NCI-H345 treated with DMSO at 0.1 percent for 48 hours (cell line): ENCODE measurements at regions not wholly inside any gene's neighbourhood (a gene's known extent, or its start where the extent isn't known, plus 50 kb on each side); places are given as distances from the start of the nearest gene placed in this dataset.
A peak's percentile ranks its signal among the peaks of the same experiment; 100 is the strongest.
"Not testable (repeated sequence)": the region's sequence is repeated elsewhere in the genome, so short reads cannot be mapped to it uniquely, and the experiment has no call there.

Source experiments
- DNase-seq: peaks from one replicate; lab custom pipeline; 2025; ENCODE audit not compliant: unreplicated experiment; lab: John Stamatoyannopoulos, UW

DNA sequence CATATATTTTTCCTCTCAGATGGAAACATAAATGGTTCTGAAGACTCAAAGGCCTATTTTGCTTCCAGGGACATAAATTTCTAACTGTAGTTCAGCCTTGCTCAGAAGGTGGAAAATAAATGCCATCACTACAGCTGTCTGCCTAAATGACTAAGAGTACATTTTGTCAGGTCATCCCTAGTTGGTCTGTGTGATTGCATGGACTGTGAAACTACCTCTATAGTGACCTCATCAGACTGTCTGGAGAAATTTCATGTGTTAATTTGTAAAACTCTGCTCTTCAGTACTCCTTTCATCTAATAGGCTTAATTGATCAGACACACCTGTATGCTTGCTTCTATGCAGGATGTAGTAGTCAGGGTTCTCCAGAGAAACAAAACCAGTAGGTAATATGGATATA is 886.9 kb downstream of the AMY1C start:
- no peak for DNase-seq

DNA sequence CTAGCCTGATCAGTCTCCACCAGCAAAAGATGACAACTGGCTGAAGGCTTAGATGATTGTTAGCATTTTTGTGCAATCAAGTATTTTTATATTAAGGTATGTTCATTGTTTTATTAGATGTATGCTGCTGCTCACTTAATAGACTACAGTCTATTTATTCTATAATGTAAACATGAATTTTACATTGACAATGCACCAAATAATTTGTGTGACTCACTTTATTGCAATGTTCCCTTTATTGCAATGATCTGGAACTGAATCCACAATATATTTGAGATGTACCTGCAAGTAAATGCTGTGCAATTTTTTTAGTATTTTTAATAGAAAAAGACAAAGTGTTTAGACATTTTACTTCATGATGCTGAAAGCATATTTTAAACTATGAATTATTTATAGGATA is 896.5 kb downstream of the AMY1C start:
- no peak for DNase-seq

DNA sequence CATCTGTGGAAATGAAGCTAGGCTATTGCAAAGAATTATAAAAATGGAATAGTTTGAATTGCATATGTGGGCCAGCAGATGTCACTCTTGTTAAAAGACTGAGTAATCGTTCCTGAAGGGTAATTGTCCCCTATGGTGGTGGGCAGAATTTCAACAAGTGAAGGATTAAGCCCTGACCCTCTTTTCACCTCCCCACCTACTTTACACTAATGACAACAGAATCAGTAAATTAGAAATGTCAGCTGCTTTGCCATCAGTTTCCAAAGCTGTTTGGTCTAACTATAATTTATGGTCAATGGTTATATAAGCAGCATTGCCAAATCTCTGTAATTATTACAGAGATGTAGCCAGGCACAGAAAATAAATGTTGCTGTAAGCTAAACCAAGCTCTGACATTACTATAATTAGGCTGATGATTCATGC is 898.6 kb downstream of the AMY1C start:
- DNase-seq, result peak; percentile 60

- DNase-seq, result not testable (repeated sequence)
These were observed 914.7 kb downstream of the AMY1C start for GRCh38 chr1:104664374-104664773.

- DNase-seq, result no peak
These were observed 915.6 kb downstream of the AMY1C start for GRCh38 chr1:104665300-104665699.

DNA sequence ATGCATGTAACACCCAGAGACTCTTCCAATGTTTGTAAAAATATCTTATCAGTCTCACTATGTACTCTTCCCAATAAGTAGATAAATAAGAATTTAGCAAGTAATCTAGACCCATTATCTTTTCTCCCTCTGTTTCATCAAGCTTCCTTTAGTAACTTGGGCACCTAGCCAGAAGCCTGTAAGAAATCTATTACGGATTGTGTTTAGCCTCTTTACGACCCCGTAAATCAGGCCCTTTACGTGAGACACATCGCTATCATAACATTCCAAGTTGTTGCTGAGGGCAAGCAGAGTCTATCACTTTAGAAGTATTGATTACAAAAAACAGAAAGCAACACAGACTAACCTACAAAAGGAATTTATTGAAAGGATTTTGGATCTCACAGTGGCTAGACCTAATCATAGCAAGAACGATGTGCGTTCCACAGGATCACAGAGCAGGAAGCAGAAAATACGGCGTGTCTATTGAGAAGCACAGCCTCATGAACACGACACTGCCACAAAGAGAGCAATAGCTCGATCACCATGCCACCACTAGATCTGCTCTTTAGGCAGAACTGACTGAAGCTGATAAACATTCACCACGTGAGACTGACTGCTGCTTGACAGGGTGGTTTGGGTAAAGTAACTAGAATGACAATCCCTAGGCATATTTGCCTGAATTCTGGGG is 922.1 kb downstream of the AMY1C start:
- DNase-seq, result no peak

GRCh38 chr1:104699433-104699832 is 949.7 kb downstream of the AMY1C start:
- DNase-seq, result no peak

DNA sequence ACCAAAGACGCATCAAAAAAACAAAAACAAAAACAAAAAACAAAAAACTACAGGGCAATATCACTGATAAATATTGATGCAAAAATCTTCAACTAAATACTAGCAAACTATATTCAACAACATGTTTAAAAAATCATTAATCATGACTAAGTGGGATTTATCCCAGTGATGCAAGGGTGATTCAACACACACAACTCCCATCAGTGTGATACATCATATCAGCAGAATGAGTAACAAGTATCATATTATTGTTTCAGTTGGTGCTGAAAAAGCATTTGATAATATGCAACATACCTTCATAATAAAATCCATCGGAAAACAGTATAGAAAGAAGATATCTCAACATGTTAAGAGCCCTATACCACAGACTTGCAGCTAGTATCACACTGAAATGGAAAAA is 953.0 kb downstream of the AMY1C start:
- DNase-seq, result no peak

DNA sequence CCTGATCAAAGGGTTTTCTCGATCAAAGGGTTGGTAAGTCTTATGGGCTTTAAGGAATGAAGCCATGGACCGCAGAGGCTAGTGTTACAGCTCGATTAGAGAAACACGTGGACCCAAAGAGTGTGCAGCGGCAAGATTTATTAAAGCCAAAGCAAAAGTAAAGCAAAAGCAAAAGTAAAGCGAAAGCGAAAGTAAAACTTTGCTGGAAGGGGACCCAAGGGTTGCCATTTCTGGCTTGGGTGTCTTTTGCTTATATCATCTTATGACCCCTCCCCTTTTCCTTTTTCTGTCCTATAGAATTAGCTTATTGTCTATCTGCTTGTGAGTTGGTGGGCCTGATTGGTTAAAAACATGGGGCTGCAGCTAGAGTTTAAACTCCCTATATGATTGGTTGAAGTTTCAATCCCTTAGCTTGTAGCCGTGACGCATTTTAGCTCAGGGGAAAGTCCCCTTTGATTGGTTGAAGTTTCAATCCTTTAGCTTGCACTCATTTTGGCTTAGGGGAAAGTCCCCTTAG is 957.0 kb downstream of the AMY1C start:
- no peak for DNase-seq

DNA sequence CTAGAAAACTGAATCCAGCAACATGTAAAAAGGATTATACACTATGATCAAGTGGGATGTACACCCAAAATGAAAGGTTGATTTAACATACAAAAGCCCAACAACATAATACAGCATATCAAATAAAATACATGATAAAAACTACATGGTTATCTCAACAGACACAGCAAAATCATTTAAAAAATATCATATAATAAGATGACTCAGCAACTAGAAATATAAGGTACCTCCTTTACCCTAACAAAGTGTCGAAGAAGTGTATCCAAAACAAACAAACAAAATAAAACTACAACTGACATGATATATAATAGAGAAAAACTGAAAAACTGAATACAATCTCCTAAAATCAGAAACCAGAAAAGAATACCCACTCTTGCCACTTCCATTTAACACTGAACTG is 969.1 kb downstream of the AMY1C start:
- DNase-seq, result no peak

- no peak for DNase-seq
These were observed 971.0 kb downstream of the AMY1C start for GRCh38 chr1:104720741-104721140.

DNA sequence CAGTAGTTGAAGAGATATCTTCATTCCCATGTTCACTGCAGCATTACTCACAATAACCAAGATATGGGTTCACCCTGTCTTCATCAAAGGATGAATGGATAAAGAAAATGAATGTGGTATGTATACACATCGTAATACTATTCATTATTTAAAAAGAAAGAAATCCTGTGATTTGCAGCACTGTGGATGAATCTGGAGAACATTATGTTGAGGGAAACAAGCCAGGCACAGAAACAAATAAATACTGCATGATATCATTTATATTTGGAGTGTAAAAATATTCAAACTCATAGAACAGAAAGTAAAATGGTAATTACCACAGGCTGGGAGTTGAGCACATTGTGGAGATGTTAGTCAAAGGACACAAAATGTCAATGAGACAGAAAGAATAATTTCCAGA is 977.2 kb downstream of the AMY1C start:
- DNase-seq, result no peak

DNA sequence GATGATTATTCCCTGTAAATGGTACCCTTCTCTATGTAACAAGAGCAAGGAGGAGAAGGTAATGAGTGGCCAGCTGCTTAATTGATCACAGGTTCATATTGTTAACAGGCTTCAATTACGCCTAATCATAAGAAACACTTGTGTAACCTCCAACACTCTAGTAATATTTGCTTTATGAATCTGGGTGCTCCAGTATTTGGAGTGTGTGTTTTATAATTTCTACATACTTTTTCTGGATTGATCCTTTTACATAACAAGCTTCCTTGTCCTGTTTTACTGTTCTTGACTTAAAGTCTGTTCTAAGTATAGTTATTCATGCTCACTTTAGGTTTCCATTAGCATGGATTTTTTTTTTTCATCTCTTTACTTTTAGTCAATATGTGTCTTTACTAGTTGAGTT is 984.2 kb downstream of the AMY1C start:
- DNase-seq, result no peak

GRCh38 chr1:104745875-104746274 is 996.2 kb downstream of the AMY1C start:
- no peak for DNase-seq

GRCh38 chr1:104746994-104747393 is 997.3 kb downstream of the AMY1C start:
- DNase-seq, result no peak

- DNase-seq, result no peak
These were observed 1010.3 kb downstream of the AMY1C start for GRCh38 chr1:104760017-104760416.

DNA sequence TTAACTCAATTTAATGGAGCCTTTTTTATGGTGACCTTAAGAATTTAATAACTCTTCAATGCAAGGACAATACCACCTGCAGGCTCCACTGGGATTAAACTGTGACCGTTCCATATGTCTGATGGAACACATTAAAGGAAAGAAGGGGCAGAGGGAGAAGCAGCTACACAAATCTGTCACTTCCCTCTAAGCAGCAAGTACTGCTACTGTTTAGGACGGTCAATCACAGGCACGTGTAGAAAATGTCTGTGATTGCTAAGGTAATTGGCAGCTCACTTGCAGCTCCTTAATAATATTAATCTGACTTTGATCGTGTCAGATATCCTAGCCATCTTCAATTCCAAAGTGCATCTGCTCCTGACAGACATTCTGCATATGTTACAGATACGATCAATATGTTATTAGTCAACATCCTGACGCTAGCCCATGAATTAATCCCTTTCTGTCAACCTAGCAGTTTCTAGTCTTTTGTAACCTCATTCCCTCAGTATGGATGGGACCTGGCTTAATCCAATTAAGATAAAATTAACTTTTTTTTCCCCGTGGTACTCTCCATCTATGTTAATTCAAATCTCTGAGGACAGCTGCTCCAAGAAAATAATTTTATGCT is 1012.4 kb downstream of the AMY1C start:
- no peak for DNase-seq

DNA sequence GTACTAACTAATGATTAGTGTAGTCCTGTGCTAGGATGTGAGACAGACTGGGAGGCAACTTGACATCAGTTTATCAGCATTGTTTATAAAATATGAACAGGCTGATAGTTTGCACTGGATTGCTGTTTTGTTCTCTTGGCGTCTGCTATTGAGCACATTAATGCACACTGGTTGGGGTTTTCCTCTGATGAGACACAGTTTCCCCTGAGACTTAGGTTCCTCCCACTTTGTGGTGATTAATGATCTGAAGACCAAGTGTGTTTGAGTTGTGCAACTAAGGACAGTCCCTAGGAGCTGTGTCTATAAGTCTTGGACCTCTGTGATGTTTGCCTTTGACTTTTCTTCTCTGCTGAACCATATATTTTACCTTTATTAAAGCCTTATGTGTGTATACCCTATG is 1015.4 kb downstream of the AMY1C start:
- DNase-seq, result no peak

DNA sequence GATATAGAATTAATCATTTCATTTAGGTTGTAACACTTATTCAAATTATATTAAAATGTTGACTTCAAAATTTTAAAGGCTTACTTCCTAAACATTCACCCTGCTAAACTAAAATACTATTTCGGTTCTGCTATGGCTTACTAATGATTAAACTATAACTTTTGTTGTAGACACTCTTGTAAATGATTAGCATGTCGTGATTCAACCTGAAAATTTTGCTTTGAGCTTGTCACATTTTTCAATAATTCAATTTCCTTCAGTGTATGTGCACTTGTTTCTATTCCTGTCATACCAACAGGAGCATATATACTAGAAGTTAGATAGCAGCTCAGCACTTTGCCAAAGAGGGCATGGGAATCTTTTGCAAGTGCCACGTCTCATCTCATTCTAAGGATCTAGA is 1018.8 kb downstream of the AMY1C start:
- DNase-seq, result no peak

GRCh38 chr1:104780470-104781078 is 1030.9 kb downstream of the AMY1C start:
- DNase-seq, result peak; percentile 50

DNA sequence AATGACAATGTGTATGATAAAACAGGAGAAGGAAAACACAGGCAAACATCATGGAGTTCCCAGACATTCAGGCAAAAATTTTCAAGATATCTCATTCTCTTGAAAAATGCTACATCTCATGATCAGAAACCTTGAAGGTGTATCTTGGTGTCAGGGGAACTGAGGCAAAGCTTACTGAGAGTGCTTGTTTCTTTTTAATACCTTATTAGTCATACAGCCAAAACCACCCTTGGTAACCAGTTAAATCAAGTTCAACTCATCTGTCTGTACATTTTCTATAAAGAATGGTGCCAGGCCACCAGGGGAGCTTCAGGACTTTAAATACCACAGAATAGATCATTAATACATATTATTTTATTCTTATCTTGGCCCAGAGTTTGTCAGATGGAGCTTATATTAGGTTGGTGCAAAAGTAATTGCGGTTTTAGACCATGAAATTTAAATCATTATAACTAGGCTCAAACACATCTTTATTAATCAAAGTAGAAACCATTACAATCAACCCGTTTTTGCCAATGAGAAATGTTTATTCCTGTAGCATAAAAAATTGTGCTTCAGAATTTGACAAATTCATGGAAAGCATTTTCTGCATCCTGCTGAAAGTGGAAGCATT is 1036.0 kb downstream of the AMY1C start:
- DNase-seq, result no peak
